GM19463 (cell line): ENCODE measurements at regions not wholly inside any gene's neighbourhood (a gene's known extent, or its start where the extent isn't known, plus 50 kb on each side); places are given as distances from the start of the nearest gene placed in this dataset.

ENCODE experiments used
- ATAC-seq: cut with Tn5 transposase; IDR thresholded peaks from one replicate; pipeline ENCODE4 v1.9.1; 2021; ENCODE audit warnings: mild to moderate bottlenecking, moderate library complexity; ENCODE audit not compliant: unreplicated experiment

GRCh38 chr5:73267766-73268435 is 94.9 kb downstream of the TMEM174 start:
- ATAC-seq: no peak

DNA sequence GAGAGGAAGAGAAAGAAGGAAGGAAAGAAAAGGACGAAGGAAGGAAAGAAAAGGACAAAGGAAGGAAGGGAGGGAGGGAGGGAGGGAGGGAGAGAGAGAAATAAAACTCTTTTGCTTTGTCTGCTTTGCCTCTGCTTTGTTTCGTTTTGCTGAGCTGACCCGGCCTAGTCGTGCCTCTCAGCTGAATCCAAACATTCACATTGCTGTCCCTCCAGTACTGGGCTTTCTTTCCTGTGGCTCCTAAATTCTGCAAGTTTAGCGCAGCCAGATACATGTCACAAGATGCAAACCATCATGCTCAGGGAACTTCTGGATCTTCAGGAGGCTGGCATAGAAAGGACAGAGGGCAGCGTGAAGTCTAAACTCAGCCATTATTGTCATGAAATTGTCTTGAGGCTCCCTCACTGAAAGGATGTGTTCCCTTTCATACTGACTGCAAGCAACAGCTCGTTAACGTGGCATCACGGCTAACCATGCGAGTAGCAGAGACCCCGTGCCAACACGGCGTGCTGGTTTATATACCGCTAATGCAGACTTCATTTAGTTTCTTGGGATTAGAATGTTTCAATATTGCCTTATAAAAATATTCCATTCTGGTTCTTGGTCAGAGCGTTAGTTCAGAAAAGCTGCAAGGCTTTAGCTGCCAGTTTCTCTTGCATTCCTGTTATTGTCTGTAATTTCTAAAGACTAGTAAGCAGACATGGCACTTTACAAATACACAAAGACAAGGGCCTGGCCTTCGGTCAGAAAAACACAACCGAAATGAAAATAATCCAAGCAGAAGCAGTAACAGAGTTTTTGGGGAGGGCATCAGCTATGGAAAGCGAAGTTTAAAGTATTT is 94.2 kb downstream of the TMEM174 start:
- ATAC-seq: no peak

GRCh38 chr5:73266176-73266738 is 93.3 kb downstream of the TMEM174 start:
- ATAC-seq: no peak

DNA sequence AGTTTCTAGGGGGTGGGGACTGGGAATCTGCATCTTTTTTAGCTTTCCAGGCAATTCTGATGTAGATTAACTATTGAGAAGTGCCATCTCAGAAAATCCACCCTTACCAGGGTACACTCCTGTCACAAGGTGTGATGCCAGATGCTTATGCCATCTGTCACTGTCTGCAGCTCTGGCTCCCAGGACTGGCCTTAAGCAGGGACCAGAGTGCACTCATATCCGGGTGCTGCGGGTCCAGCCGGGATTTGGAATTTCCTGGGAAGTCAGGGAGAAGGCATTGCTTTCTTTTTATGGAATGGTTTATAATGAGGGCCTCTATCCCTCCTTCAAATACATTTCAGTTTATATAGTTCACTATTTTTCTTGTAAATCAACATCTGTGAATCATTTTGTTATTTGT is 92.6 kb downstream of the TMEM174 start:
- ATAC-seq: no peak

DNA sequence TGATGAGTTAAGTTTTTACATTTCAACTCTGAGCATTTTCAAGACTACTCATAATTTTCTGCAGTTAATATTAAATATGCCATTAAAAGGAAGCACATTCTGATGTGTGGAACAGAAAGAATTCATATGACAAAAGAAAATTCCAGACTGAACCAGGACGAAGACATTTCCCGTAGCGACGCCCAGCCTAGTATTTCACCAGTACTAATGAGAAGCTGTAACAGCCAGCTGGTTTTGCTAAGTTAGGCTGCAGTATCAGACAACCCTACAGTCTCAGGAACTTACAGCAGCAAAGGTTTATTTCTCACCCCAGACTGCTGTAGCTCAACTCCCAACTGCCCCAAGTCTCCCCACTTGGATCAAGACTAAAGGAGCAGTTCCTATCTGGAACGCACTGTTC is 91.6 kb downstream of the TMEM174 start:
- ATAC-seq: no peak

DNA sequence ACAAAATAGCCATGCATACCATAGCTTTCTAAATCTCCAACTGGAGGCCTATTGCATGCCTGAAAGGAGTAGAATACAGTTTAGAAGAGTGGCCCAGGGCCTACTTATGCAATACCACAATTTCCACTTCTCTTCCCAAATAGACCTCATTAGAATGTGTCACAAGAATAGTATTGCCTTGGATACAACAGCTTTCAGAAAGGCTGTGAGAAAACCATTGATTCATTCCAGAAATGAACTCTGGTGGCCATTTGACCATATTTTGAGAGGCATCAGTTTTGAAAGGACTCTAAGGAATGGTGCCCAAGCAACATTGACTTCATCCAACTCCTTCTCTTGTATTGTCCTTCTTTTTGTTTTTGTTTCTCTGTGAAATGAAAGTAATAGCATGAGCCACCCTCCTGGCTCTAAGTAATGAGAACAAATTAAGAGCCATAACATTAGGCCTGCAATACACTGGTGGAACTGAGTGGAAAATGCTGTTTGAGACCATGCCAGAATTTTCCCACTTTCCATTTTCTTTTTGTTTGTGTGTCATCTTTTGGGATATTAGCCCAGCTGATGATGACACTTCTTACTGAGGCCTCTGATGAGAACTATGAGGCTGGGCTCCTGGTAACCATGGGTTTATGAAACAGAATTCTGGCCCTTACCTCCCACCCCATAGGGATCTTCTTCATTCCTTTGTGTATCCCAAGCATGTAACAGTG is 90.2 kb downstream of the TMEM174 start:
- no peak for ATAC-seq

DNA sequence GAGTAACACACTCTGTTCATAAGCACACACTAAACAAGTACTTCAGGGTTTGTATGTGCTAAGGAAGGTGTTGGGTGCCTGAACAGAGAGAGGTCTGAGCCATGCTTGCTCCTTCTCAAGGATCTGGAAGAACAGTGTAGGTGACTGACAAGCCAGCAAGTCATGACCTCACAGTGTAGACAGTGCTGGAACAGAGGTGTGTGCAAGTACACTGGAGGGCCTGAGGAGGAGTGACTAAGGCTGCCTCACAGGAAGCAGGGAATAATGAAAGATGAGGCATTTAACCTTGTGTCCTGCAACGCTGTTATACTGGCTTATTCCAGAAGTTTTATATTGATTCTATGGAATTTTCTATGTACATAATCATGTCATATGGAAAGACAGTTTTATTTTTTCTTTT is 83.9 kb downstream of the TMEM174 start:
- ATAC-seq: no peak

GRCh38 chr5:73256462-73256861 is 83.5 kb downstream of the TMEM174 start:
- ATAC-seq: no peak

DNA sequence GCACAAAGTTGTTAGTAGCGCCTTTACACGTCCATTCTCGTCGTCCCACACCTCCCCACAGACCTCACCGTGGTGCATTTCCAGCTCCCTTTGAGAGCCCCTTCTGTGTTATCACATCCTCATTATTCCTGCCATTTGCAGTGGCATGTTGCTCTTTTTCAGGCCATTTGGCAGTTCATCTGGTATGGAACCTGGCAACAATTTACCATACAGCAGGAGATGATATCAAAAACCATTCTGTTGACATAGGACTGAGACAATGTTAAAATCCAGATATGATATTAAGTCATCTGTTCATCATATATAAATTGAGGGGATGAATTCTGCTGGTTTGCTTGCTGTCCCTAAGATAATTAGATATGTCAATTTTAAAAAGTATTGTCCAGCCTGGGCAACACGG is 83.0 kb downstream of the TMEM174 start:
- no peak for ATAC-seq

GRCh38 chr5:73254642-73255041 is 81.6 kb downstream of the TMEM174 start:
- no peak for ATAC-seq

DNA sequence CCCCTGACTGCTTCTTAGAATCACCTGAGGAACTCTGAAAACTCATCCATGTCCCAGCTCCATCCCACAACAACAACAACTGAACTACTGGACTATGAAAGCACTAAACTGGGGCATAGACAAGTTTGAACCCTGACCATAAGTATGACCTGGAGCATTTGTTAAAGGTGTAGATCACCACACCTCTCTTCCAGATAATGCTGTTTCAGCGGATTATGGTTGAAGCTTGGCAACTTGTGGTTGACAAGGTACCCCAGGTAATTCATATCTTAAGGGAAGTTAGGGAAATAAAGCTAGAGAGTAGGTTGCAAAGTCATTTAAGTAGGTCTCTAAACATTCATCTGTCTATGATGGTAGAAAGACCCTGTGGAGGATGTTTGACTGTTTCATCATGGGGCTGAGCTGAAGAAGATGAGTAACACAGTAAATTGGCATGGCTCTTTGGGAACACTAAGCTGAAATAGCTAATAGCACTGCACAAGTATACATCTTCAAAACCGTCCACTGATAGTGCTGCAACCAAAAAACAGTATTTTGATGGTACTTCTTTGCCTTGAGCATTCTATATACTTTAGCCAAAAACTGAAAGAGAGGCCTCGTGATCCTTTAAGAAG is 80.2 kb downstream of the TMEM174 start:
- ATAC-seq: no peak

GRCh38 chr5:73250645-73251044 is 77.7 kb downstream of the TMEM174 start:
- no peak for ATAC-seq

DNA sequence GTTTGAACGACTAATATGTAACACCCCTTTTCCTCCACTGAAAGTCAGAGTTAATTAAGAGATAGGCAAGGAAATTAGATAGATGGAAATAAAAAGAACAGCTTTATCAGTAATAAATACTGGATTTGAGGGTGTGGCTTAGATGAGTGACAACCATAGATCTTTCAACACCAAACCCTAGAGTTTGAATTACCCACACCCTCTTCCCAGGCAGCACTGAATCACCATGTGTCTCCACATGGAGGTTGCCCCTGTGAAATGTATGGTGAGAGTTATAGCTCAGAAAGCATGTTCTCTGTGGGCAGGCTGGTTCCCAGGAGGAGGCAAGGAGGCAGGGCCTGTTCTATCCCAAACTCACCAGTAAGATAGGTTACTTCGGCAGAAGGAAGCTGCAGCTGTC is 69.7 kb downstream of the TMEM174 start:
- no peak for ATAC-seq

DNA sequence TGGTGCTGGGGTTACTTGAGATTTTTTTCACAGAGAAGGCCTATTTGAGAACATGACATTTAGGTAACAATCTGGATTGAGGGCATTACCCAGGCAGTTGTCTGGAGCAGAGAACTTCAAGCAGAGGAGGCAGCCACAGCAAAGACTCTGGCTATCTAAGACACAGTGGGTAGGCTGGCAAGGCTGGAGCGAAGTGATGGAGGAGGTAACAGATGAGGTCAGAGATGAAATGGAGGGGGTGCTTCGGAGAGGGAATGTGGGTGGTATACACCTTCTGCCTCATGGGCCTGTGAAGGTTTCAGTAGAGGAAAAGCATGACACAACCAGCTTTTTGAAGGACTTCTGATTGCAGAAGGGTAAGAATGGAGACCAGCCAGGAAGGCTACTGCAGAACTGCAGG is 65.9 kb downstream of the TMEM174 start:
- no peak for ATAC-seq

GRCh38 chr5:73236541-73237128 is 63.6 kb downstream of the TMEM174 start:
- no peak for ATAC-seq

GRCh38 chr5:73234204-73234555 is 61.2 kb downstream of the TMEM174 start:
- ATAC-seq: no peak

- no peak for ATAC-seq
These were observed 60.6 kb downstream of the TMEM174 start for GRCh38 chr5:73233461-73234203.

GRCh38 chr5:73233053-73233460 is 60.1 kb downstream of the TMEM174 start:
- ATAC-seq: no peak

GRCh38 chr5:73232266-73233041 is 59.5 kb downstream of the TMEM174 start:
- no peak for ATAC-seq
